MM.1S (cell line): ENCODE measurements at regions not wholly inside any gene's neighbourhood (a gene's known extent, or its start where the extent isn't known, plus 50 kb on each side); places are given as distances from the start of the nearest gene placed in this dataset.
A peak's percentile ranks its signal among the peaks of the same experiment; 100 is the strongest.
"Not testable (repeated sequence)": the region's sequence is repeated elsewhere in the genome, so short reads cannot be mapped to it uniquely, and the experiment has no call there.

Experiments
- DNase-seq: peaks from one replicate; pipeline ENCODE4 v3.0.0-alpha.2; 2015
- H2AFZ ChIP-seq: fragments of 300-600 bp; sonication (generic); 2 replicates; pipeline ENCODE4 v1.6.0; 2016; ENCODE audit warnings: antibody characterized with exemption, low read length
- H3F3A ChIP-seq: fragments of 300-600 bp; sonication (generic); 2 replicates; pipeline ENCODE4 v1.6.1; 2016; ENCODE audit warnings: mild to moderate bottlenecking, antibody characterized with exemption, low read length, moderate library complexity, mixed read lengths; ENCODE audit not compliant: insufficient read depth
- H3K27ac ChIP-seq: fragments of 300-600 bp; sonication (generic); 2 replicates; pipeline ENCODE4 v1.5.1; 2016; ENCODE audit warnings: mild to moderate bottlenecking, low read length
- H3K27me3 ChIP-seq: fragments of 300-600 bp; sonication (generic); replicated peaks from 2 replicates; pipeline ENCODE4 v1.6.0; 2016; ENCODE audit warnings: low read length; ENCODE audit not compliant: insufficient read depth
- H3K36me3 ChIP-seq: fragments of 300-600 bp; sonication (generic); replicated peaks from 2 replicates; pipeline ENCODE4 v1.6.1; 2016; ENCODE audit warnings: mild to moderate bottlenecking, low read length, mixed read lengths; ENCODE audit not compliant: insufficient read depth
- H3K4me1 ChIP-seq: fragments of 300-600 bp; sonication (generic); 2 replicates; pipeline ENCODE4 v1.6.1; 2016; ENCODE audit warnings: low read length, mixed read lengths
- H3K4me2 ChIP-seq: fragments of 300-600 bp; sonication (generic); 2 replicates; pipeline ENCODE4 v1.6.0; 2016; ENCODE audit warnings: low read depth, low read length
- H3K4me3 ChIP-seq: fragments of 300-600 bp; sonication (generic); 2 replicates; pipeline ENCODE4 v1.5.1; 2016; ENCODE audit warnings: low read length, mixed read lengths
- H3K79me2 ChIP-seq: fragments of 300-600 bp; sonication (generic); 2 replicates; pipeline ENCODE4 v1.6.1; 2016; ENCODE audit warnings: mixed run types, low read length, mixed read lengths
- H3K9ac ChIP-seq: fragments of 300-600 bp; sonication (generic); 2 replicates; pipeline ENCODE4 v1.6.1; 2016; ENCODE audit warnings: low read length, mixed read lengths
- H3K9me2 ChIP-seq: fragments of 300-600 bp; sonication (generic); replicated peaks from 2 replicates; pipeline ENCODE4 v1.6.1; 2016; ENCODE audit warnings: mild to moderate bottlenecking, low read length, mixed read lengths; ENCODE audit not compliant: insufficient read depth
- H3K9me3 ChIP-seq: fragments of 300-600 bp; sonication (generic); replicated peaks from 2 replicates; pipeline ENCODE4 v1.6.1; 2016; ENCODE audit warnings: mild to moderate bottlenecking, low read length, mixed read lengths; ENCODE audit not compliant: insufficient read depth
- H4K20me1 ChIP-seq: fragments of 300-600 bp; sonication (generic); 2 replicates; pipeline ENCODE4 v1.6.1; 2016; ENCODE audit warnings: mild to moderate bottlenecking, low read length, moderate library complexity, mixed read lengths; ENCODE audit not compliant: insufficient read depth

GRCh38 chr9:66266202-66266601, 529.3 kb downstream of the FOXD4L4 start:
- not testable (repeated sequence) for H3K4me2 ChIP-seq, H3F3A ChIP-seq, H3K4me1 ChIP-seq, H3K9ac ChIP-seq, H3K4me3 ChIP-seq, H3K27me3 ChIP-seq, H3K27ac ChIP-seq, H4K20me1 ChIP-seq, H2AFZ ChIP-seq, H3K9me3 ChIP-seq, H3K36me3 ChIP-seq, H3K9me2 ChIP-seq, H3K79me2 ChIP-seq
- peak; percentile 18 for DNase-seq

DNA sequence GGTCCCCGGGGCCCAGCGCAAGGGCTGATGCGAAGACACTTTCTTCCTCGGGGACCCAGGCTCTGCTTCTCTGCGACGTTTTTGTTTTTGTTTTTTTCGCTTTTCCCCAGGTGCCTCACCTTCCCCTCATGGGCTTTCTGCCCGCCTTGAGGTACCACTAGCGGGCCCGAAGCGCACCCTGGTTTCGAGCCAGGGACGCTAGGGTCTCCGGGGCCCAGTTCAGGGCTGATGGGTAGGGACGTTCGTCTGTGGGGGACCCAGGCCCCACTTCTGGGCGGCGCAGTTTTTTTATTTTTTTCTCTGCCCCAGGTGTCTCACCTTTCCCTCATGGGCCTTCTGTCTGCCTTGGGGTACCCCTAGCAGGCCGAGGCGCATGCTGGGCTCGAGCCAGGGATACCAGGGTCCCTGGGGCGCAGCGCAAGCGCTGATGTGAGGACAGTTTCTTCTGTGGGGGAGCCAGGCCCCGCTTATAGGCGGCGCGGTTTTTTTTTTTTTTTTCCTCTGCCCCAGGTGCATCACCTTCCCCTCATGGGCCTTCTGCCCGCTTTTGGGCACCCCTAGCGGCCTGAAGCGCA, 530.0 kb downstream of the FOXD4L4 start:
- H3K4me3 ChIP-seq, H3F3A ChIP-seq, H3K4me2 ChIP-seq, H3K9me3 ChIP-seq, H3K27ac ChIP-seq, H3K27me3 ChIP-seq, H3K36me3 ChIP-seq, DNase-seq, H3K4me1 ChIP-seq, H2AFZ ChIP-seq, H3K79me2 ChIP-seq, H3K9ac ChIP-seq, H3K9me2 ChIP-seq, H4K20me1 ChIP-seq: not testable (repeated sequence)

DNA sequence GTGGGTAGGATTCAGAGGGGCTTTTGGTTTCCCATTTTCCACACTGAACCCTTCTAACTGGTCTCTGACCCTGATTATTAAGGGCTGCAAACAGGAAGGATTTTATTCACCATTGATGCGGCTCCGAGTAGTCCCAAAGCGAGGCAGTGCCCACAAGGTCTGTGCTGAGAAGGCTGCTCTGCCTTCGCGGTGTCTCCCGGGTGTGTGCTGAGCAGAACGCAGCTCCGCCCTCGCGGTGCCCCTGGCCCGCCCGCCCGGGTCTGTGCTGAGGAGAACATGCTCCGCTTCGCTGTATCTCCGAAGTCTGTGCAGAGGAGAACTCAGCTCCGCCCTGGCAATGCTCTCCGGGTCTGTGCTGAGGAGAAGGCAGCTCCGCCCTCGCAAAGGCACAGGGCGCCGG, 530.7 kb downstream of the FOXD4L4 start:
- H3K27ac ChIP-seq: not testable (repeated sequence)

DNA sequence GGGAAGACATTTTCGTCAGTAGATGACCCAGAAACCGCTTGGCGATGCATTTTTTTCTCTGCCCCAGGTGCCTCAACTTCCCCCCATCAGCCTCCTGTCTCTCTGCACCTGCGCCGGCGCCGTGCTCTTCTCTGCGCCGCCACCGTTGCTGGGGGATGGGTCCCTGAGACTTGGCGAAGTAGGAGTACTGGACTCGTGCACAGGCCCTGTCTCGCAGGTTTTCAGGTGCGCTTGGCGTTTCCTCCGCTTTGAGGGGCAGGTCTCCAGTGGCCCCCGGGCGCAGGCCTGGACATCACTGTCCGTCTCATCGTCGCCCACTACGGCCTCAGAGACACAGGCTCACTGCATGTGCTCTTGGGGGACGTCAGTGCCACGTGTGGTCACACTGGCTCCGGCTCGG, 532.1 kb downstream of the FOXD4L4 start:
- not testable (repeated sequence) for H3K79me2 ChIP-seq, H3K9ac ChIP-seq, H3K4me1 ChIP-seq, H3K27me3 ChIP-seq, H3K4me3 ChIP-seq, H3K36me3 ChIP-seq, H3K27ac ChIP-seq, DNase-seq, H4K20me1 ChIP-seq, H2AFZ ChIP-seq, H3F3A ChIP-seq, H3K9me3 ChIP-seq, H3K9me2 ChIP-seq, H3K4me2 ChIP-seq

More for the DNA sequence above, 530.7 kb downstream of the FOXD4L4 start:
- not testable (repeated sequence) for H3K36me3 ChIP-seq, H3K9me2 ChIP-seq, H3K4me3 ChIP-seq, H3K9me3 ChIP-seq, H3K27me3 ChIP-seq, H2AFZ ChIP-seq, H3K4me2 ChIP-seq, H3K9ac ChIP-seq, H3K79me2 ChIP-seq, H4K20me1 ChIP-seq, H3F3A ChIP-seq, H3K4me1 ChIP-seq
- DNase-seq: peak; percentile 6

DNA sequence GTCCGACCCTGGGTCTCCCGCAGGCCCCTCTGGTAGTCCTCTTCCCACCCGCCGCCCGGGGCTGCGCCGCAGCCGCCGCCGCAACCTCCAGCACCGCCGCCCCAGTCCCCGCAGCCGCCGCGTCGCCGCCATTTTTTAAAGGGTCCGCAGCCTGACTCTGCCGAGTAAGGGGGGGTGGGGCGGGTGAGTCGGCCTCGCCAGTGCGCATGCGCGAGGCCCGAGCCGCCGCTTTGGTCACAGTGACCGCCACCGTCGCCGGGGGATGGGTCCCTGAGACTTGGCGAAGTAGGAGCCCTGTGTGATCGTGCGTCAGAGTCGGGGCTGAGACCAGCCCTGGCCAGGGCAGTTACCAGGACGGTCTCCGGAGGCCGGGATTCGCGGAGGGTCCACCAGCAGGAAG, 532.8 kb downstream of the FOXD4L4 start:
- not testable (repeated sequence) for DNase-seq, H3K9me3 ChIP-seq, H4K20me1 ChIP-seq, H3K4me2 ChIP-seq, H3K79me2 ChIP-seq, H3F3A ChIP-seq, H3K36me3 ChIP-seq, H3K27ac ChIP-seq, H2AFZ ChIP-seq, H3K4me3 ChIP-seq, H3K9ac ChIP-seq, H3K4me1 ChIP-seq, H3K27me3 ChIP-seq, H3K9me2 ChIP-seq

GRCh38 chr9:66278809-66279208, 541.9 kb downstream of the FOXD4L4 start:
- H3K4me3 ChIP-seq, H3K79me2 ChIP-seq, H3K36me3 ChIP-seq, H3K9me3 ChIP-seq, H4K20me1 ChIP-seq, DNase-seq, H3K4me1 ChIP-seq, H3K9ac ChIP-seq, H3K4me2 ChIP-seq, H3K27me3 ChIP-seq, H2AFZ ChIP-seq, H3K9me2 ChIP-seq, H3K27ac ChIP-seq, H3F3A ChIP-seq: not testable (repeated sequence)
